IPS-15b (cell line): ENCODE measurements at regions not wholly inside any gene's neighbourhood (a gene's known extent, or its start where the extent isn't known, plus 50 kb on each side); places are given as distances from the start of the nearest gene placed in this dataset.

Source experiments
- H3K27me3 ChIP-seq: one replicate; pipeline ENCODE4 v1.6.1; 2013; ENCODE audit warnings: low read length; ENCODE audit not compliant: control insufficient read depth, insufficient read depth
- H3K36me3 ChIP-seq: one replicate; pipeline ENCODE4 v1.6.1; 2013; ENCODE audit warnings: low read length; ENCODE audit not compliant: control insufficient read depth, insufficient read depth
- H3K4me1 ChIP-seq: one replicate; pipeline ENCODE4 v1.6.1; 2013; ENCODE audit warnings: mild to moderate bottlenecking, low read length; ENCODE audit not compliant: control insufficient read depth, insufficient read depth
- H3K4me3 ChIP-seq: one replicate; pipeline ENCODE4 v1.5.1; 2013; ENCODE audit warnings: low read depth, low read length
- H3K9ac ChIP-seq: one replicate; pipeline ENCODE4 v1.6.1; 2013; ENCODE audit warnings: low read depth, mild to moderate bottlenecking, low read length
- H3K9me3 ChIP-seq: one replicate; pipeline ENCODE4 v1.6.1; 2013; ENCODE audit warnings: mild to moderate bottlenecking, low read length; ENCODE audit not compliant: control insufficient read depth, insufficient read depth

- Histone ChIP-seq H3K4me3 (no peak overlapping the region), H3K9me3 (no peaks in the 10 kb centered on the region), H3K4me1 (no peaks in the 10 kb centered on the region), H3K36me3 (no peaks in the 10 kb centered on the region), H3K9ac (no peak overlapping the region), H3K27me3 (no peaks in the 10 kb centered on the region)
Observed at GRCh38 chr9:29974197-29974596, 2400.9 kb upstream of the C9orf72 start.

- Histone ChIP-seq H3K4me1 (no peaks in the 10 kb centered on the region), H3K9ac (no peak overlapping the region), H3K36me3 (no peaks in the 10 kb centered on the region), H3K4me3 (no peak overlapping the region), H3K27me3 (no peaks in the 10 kb centered on the region), H3K9me3 (no peaks in the 10 kb centered on the region)
Observed at GRCh38 chr9:29976981-29977380, 2403.7 kb upstream of the C9orf72 start.

- Histone ChIP-seq H3K4me1 (no peaks in the 10 kb centered on the region), H3K36me3 (no peaks in the 10 kb centered on the region), H3K27me3 (no peaks in the 10 kb centered on the region), H3K4me3 (no peak overlapping the region), H3K9ac (no peak overlapping the region), H3K9me3 (no peaks in the 10 kb centered on the region)
Observed at GRCh38 chr9:29981013-29981412, 2403.4 kb upstream of the ACO1 start.

- no peaks in the 10 kb centered on the region for H3K27me3 ChIP-seq
- H3K4me3 ChIP-seq: no peak overlapping the region
- no peak overlapping the region for H3K9ac ChIP-seq
- H3K36me3 ChIP-seq: no peaks in the 10 kb centered on the region
- no peaks in the 10 kb centered on the region for H3K9me3 ChIP-seq
- no peaks in the 10 kb centered on the region for H3K4me1 ChIP-seq
Observed at GRCh38 chr9:29999645-30000044, 2384.8 kb upstream of the ACO1 start.

- H3K4me1 ChIP-seq: no peaks in the 10 kb centered on the region
- no peaks in the 10 kb centered on the region for H3K9me3 ChIP-seq
- H3K4me3 ChIP-seq: no peak overlapping the region
- no peaks in the 10 kb centered on the region for H3K36me3 ChIP-seq
- no peak overlapping the region for H3K9ac ChIP-seq
- H3K27me3 ChIP-seq: no peaks in the 10 kb centered on the region
Observed at GRCh38 chr9:30010691-30011090, 2373.8 kb upstream of the ACO1 start.

- Histone ChIP-seq H3K4me3 (no peak overlapping the region), H3K9me3 (no peaks in the 10 kb centered on the region), H3K36me3 (no peaks in the 10 kb centered on the region), H3K27me3 (no peaks in the 10 kb centered on the region), H3K9ac (no peak overlapping the region), H3K4me1 (no peaks in the 10 kb centered on the region)
Observed at GRCh38 chr9:30012622-30013021, 2371.8 kb upstream of the ACO1 start.

- Histone ChIP-seq H3K9me3 (no peaks in the 10 kb centered on the region), H3K4me3 (no peak overlapping the region), H3K36me3 (no peaks in the 10 kb centered on the region), H3K9ac (no peak overlapping the region), H3K27me3 (no peaks in the 10 kb centered on the region), H3K4me1 (no peaks in the 10 kb centered on the region)
Observed at GRCh38 chr9:30015073-30015472, 2369.4 kb upstream of the ACO1 start.

GRCh38 chr9:30020161-30020560 lies 2364.3 kb upstream of the ACO1 start:
- Histone ChIP-seq H3K4me3 (no peak overlapping the region), H3K4me1 (no peaks in the 10 kb centered on the region), H3K27me3 (no peaks in the 10 kb centered on the region), H3K36me3 (no peaks in the 10 kb centered on the region), H3K9ac (no peak overlapping the region), H3K9me3 (no peaks in the 10 kb centered on the region)

GRCh38 chr9:30035761-30036160 lies 2348.7 kb upstream of the ACO1 start:
- Histone ChIP-seq H3K9me3 (no peaks in the 10 kb centered on the region), H3K36me3 (no peaks in the 10 kb centered on the region), H3K4me3 (no peak overlapping the region), H3K4me1 (no peaks in the 10 kb centered on the region), H3K9ac (no peak overlapping the region), H3K27me3 (no peaks in the 10 kb centered on the region)

GRCh38 chr9:30036558-30036957 lies 2347.9 kb upstream of the ACO1 start:
- Histone ChIP-seq H3K9me3 (no peaks in the 10 kb centered on the region), H3K4me3 (no peak overlapping the region), H3K9ac (no peak overlapping the region), H3K4me1 (no peaks in the 10 kb centered on the region), H3K36me3 (no peaks in the 10 kb centered on the region), H3K27me3 (no peaks in the 10 kb centered on the region)

GRCh38 chr9:30039712-30040111 lies 2344.7 kb upstream of the ACO1 start:
- Histone ChIP-seq H3K27me3 (no peaks in the 10 kb centered on the region), H3K4me1 (no peaks in the 10 kb centered on the region), H3K4me3 (no peak overlapping the region), H3K9me3 (no peaks in the 10 kb centered on the region), H3K36me3 (no peaks in the 10 kb centered on the region), H3K9ac (no peak overlapping the region)

GRCh38 chr9:30048396-30048795 lies 2336.0 kb upstream of the ACO1 start:
- H3K36me3 ChIP-seq: no peaks in the 10 kb centered on the region
- no peak overlapping the region for H3K9ac ChIP-seq
- no peaks in the 10 kb centered on the region for H3K4me1 ChIP-seq
- H3K4me3 ChIP-seq: no peak overlapping the region
- H3K9me3 ChIP-seq: no peaks in the 10 kb centered on the region
- no peaks in the 10 kb centered on the region for H3K27me3 ChIP-seq

- Histone ChIP-seq H3K27me3 (no peaks in the 10 kb centered on the region), H3K9ac (no peak overlapping the region), H3K9me3 (no peaks in the 10 kb centered on the region)
Observed at GRCh38 chr9:30058463-30058862, 2326.0 kb upstream of the ACO1 start.

More at GRCh38 chr9:30058463-30058862, 2326.0 kb upstream of the ACO1 start:
- no peaks in the 10 kb centered on the region for H3K4me1 ChIP-seq
- H3K36me3 ChIP-seq: no peaks in the 10 kb centered on the region
- no peak overlapping the region for H3K4me3 ChIP-seq
